ENCODE measurements at regions not wholly inside any gene's neighbourhood (a gene's known extent, or its start where the extent isn't known, plus 50 kb on each side); places are given as distances from the start of the nearest gene placed in this dataset.
"Not testable (repeated sequence)": the region's sequence is repeated elsewhere in the genome, so short reads cannot be mapped to it uniquely, and the experiment has no call there.

DNA sequence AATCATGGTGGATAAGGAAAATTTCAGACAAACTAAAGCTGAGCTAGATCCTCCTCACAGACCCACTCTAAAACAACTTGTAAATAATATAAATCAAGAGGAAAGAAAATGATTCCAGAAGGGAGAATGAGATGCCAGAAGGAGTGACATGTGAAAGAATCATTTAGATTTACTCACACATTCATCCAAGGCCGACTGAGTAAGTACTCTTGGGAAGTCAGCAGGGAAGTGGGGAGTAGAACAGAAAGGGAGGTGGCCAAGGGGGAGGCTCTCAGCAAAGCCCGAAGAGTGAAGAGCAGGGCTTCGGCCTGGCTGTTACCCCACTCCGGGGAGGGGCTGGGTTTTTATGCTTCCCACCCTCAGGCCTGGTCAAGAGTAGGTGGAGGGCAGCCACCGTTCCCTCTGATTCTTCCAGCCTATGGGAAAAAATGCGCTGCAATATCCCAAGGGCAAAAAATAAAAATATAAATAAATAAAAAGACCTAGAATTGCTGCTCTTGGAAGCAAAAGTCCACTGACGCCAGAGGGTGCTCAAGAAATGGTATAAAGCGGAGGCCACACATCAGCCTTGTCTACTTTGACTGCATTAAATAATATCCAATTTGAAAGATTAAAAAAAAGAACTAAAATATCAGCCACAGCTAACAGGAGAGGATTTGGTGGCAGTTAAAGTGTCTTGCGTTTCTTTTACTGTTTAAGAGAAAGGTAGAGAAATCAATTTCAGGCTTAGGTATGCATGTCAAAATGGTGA, 110.2 kb upstream of the COL5A1 start:
- DNase-seq = no peak

- no peak for DNase-seq
These were observed 109.5 kb upstream of the COL5A1 start for GRCh38 chr9:134532084-134532483.

- not testable (repeated sequence) for DNase-seq
These were observed 108.9 kb upstream of the COL5A1 start for GRCh38 chr9:134532661-134533060.

DNA sequence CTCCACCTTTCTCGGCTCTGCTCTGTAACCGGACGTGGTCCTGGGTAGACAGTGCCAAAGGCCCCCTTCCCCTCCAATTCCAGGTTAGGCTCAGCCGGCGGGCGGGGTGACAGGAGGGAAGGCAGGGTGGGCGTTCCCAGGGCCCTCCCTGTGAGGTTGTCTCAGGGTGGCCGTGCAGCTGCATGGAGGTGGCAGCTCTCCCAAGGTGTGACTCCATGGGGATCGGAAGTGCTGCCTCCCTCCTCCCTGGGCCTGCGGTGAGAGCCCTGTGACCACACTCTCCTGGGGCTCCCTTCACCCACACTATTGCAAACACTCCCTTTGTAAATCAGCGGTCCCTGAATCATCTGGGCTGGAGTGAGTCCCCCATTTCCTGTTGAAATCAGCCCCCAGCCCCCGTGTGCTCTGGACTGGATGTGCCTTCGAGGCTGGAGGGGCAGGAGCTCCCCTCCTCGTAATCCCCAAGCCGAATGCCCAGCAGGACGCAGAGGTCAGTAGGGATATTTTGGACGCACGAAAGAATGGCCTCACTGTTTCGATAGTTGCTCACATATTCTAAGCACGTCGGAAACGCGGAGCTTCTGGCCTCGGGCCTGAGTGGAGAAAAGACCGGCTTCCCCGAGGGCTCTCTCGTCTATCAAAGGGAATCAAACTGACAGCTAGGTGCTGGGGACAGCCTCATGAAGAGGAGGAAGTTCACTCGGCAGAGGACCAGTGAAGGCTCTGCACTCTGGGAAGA, 107.6 kb upstream of the COL5A1 start:
- no peak for DNase-seq

DNA sequence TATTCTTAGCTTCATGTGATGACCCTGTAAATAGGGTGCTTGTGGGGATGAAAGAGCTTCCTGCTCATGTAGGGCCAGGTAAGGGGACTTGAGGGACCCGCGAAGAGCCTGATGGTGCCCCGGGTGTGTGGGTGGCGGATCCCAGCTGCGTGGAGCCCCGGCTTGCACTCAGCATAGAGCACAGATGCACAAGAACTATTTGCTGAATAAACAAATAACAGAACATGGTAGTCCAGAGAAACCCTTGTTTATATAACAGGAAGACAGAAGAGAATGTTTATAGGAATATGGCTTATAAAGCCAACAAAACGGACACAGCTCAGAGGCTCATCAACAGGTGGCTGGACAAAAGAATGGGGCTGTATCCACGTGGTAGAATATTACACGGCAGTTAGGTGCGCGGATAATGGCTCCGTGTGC, 106.9 kb upstream of the COL5A1 start:
- no peak for DNase-seq

DNA sequence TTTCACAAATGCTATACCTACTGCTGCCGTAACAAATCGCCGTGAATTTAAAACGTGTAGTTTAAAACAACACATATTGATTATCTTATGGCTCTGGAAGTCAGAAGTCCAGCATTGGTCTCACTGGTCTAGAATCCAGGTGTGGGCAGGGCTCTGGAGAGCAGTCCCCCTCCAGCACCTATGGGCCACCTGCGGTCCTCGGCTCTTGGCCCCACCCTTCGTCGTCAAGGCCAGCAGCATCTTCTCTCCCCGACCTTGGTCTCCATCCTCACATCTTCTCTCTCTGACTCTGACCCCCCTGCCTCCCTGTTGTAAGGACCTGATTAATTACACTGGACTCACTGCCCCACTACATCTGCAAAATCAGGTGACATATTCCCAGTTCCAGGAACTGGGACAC, 106.4 kb upstream of the COL5A1 start:
- no peak for DNase-seq

DNA sequence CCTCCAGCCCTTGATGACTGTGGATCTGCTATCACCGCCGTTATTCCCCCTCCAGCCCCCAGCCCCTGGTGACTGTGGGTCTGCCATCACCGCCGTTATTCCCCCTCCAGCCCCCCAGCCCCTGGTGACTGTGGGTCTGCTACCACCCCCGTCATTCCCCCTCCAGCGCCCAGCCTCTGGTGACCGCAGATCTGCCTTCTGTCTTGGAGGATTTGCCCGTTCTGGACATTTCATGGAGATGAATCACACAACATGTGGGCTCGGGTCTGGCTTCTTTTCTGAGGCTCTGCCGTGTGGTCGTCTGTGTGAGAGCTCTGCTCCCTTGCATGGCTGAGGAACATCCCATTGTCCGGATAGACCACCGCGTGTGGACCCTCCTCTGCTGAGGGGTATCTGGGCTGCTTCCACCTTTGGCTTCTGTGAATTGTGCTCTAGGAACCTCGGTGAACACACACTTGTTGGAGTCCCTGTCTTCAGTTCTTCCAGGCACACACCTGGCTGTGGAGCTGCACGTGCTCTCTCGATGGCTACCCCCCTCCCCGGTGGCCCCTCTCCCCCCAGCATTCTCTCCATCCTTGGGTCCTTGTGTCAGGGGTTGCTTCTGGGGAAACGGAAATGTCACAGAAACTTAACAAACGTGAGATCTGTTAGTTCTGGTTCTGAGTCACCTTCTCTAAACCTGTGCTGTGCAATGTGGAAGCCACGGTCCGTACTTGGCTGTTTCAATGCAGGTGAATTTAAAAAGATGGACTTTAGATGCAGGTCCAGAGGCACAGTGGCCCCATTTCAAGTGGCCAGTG, 105.3 kb upstream of the COL5A1 start:
- DNase-seq = no peak

DNA sequence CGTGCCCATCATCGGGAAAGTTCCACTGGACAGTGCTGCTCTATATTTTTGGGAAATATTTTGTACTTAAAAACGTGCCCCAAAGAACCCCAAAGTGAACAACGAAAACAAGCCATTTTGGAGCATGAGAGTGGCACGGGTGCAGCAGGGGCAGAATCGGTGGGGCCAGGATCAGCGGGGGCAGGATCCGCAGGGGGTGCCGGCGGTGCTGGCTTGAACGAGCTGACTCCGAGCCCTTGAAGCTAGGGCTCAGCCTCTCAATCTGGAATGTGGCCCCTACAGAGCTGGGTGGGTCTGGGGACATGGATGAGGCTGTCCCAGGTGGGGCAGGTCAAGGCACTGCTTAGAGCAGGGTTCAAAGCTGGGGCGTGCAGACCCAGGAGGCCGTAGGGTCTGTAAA, 104.7 kb upstream of the COL5A1 start:
- DNase-seq = no peak

DNA sequence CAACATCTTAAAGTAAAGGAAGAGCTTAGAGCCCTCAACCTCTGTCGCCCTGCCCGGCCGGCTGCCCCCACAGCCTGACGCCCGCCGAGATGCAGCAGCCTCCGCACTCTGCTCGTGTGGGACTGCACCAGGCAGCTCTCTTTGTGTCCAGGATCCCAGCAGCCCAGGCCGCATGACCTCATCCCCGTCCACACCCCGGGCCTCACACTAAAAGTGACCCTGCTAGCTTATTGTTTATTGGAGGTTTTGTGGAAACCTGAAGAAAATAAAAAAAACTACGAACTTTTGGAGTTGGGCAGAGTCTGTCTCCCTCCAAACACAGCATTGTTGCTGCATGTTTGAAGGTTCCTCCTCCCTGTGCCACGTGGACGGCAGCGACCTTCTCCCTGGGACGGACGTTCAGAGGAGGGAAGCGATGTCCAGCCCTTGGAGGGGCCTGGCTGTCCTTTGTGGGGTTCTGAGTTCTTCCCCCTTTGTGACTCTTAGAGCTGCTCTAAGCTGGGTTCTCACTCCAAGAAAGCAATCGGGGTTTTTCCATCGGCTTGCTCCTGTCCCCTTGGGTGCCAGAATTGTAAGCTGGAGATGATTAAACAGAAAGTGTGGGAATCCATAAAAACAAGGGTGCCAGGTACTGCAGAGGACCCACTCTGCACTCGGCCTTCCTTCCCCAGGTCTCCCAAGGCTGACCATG, 103.5 kb upstream of the COL5A1 start:
- DNase-seq = no peak

GRCh38 chr9:134538856-134539566, 102.6 kb upstream of the COL5A1 start:
- DNase-seq = no peak

DNA sequence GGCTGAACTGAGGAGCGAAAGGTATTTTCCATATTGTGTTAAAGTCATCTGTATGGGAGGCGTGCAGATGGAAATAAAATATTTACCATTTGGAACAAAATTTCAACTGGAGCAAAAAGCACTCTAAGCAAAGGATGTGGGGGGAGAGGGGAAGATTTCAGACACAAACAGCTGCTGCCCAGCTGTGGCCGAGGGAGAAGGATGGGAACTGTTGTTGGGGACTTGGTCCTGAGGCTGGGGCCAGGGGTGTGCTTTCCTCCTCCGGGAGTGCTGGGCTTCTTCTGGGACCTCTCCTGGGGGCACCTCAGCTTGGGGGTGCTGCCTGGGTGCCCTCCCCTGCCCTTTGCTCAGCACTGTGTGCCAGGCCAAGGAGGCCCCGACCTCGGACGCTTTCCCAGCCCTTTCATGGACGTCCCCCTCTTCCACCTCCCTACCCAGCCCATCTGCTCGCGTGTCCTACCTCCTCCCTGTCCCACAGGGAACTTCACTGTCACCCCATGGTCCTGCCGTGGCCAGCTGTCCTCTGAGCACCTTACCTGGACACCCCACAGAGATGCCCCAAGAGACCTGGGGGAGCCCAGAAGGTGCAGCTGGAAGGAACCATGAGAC, 101.9 kb upstream of the COL5A1 start:
- DNase-seq = no peak

DNA sequence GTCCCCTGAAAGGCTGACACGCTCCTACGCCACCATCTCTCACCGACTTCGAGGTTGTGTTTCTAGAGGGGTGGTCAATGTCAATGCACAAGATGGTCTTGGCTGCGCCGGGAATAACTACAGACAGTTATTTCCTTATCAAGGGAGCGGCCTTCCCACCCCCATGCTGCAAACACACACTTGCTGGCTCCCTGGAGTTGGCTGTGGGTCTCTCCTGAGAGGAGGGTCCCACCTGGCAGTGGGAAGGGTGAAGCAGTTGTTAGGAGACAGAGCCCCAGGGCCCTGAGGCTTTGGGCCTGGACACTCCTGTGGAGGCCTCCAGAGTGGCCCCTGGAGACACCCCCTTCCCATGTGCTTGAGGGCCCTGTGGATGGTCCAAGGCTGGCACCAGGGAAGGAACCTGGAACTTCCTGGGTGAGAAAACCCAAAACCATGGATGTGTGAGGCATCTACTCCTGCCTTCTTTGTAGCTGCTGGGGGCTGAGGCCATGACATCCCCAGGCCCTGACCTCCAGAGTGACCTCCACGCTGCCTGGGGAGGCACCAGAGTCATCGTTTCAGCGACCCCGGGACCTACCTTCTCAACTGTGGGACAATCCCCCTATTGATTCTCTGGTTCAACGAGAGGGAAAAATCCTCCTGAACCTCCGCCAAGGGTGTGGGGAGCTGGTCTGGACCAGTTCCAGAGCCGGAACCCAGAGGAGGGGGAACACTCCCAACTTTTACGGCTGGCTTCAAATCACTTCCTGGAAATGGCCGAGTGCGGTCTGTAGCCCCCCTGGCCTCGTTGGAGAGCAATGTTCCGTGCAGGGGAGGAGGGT, 101.1 kb upstream of the COL5A1 start:
- DNase-seq = no peak

DNA sequence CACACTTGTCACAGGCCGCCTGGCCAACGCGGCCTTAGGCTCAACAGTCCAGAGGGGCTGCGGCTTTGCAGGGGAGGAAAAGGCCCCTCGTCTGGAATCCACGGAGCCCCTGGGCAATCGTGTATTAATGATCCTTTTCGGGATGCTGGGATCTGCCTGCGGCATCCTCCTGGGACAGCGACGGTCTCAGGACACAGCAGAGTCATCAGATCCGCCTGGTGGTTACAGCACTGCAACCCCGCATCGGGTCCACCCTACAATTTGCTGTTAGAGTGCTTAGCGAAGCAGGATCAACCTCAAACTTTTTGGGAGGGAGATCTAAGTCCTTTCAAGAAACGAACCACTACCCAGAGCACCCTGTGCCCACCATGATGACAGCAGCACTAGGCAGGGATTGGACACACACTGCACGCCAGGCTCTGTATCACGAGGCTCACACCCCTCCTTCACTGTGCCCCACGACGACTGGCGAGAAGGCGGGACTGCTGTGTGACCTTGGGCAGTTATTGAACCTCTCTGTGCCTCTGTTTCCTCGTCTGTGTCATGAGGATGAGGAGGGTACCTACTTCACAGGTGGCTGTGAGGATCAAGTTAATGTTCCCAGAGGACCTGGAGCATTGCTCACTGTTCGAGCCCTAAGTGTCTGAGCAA, 100.4 kb upstream of the COL5A1 start:
- DNase-seq = no peak

GRCh38 chr9:134544388-134545214, 97.0 kb upstream of the COL5A1 start:
- DNase-seq = no peak

DNA sequence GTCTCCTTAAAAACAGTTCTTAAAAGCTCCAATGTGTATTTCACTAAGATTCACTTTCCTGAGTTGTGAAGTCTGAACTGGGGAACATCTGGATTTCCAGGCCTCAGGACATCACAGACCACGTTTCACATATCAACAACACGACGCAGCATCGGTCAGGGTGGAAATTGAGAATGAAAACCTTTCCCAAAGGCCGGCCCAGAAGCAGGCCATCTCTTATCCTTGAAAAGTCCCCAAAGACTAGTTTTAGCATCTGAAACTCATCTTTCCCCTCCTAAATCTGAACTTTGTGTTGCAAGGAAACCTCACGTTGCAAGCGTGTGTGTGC, 96.4 kb upstream of the COL5A1 start:
- DNase-seq = no peak

GRCh38 chr9:134545543-134546245, 95.9 kb upstream of the COL5A1 start:
- DNase-seq = no peak

DNA sequence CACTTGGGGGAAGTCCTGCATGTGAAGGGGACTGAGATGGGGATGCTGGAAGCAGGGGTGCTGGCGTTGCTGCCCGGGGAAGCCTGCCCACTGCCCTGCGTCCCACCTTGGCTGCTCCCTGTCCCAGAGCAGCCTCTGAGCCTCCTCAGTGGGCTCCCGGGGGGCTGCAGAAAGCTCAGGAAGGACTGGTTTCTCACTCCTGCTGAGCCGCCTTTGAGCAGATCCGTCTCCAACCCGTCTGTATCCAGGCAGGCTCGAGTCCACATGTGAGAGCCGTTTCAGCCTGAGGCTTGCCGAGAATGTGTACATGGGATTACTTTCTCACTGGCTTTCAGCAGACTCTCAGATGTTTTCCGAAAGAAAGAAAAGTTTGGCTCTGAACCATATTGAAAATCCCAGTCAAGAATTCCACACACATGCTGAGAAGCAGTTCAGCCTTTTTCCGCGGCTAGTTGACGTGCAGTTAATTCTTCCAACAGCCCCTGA, 95.3 kb upstream of the COL5A1 start:
- DNase-seq = no peak

- DNase-seq = no peak
These were observed 94.9 kb upstream of the COL5A1 start for GRCh38 chr9:134546746-134547145.

All from NCI-H524 treated with DMSO at 0.1 percent for 48 hours (cell line).